HEK293 (cell line): ENCODE measurements at regions not wholly inside any gene's neighbourhood (a gene's known extent, or its start where the extent isn't known, plus 50 kb on each side); places are given as distances from the start of the nearest gene placed in this dataset.

Experiments
- MZF1 ChIP-seq: fragments of 450-650 bp; formaldehyde crosslinking; IDR thresholded peaks from 2 replicates; pipeline ENCODE4 v1.5.1; 2017; ENCODE audit warnings: missing biosample characterization, missing genetic modification characterization, borderline replicate concordance
- SP3 ChIP-seq: fragments of 450-650 bp; formaldehyde crosslinking; IDR thresholded peaks from 2 replicates; pipeline ENCODE4 v1.5.1; 2016; ENCODE audit warnings: missing biosample characterization, missing genetic modification characterization
- YY1 ChIP-seq: fragments of 450-650 bp; formaldehyde crosslinking; IDR thresholded peaks from 2 replicates; pipeline ENCODE4 v1.5.1; 2018; ENCODE audit warnings: missing biosample characterization, missing genetic modification characterization
- ZBTB17 ChIP-seq: fragments of 450-650 bp; formaldehyde crosslinking; IDR thresholded peaks from 2 replicates; pipeline ENCODE4 v1.5.1; 2016; ENCODE audit warnings: missing biosample characterization, missing genetic modification characterization
- ZBTB8A ChIP-seq: fragments of 450-650 bp; formaldehyde crosslinking; IDR thresholded peaks from 2 replicates; pipeline ENCODE4 v1.5.1; 2016; ENCODE audit warnings: missing biosample characterization, missing genetic modification characterization
- ZNF133 ChIP-seq: fragments of 450-650 bp; formaldehyde crosslinking; IDR thresholded peaks from 2 replicates; pipeline ENCODE4 v1.5.1; 2016; ENCODE audit warnings: missing biosample characterization, missing genetic modification characterization
- ZNF23 ChIP-seq: fragments of 450-650 bp; formaldehyde crosslinking; IDR thresholded peaks from 2 replicates; pipeline ENCODE4 v1.5.1; 2016; ENCODE audit warnings: missing biosample characterization, missing genetic modification characterization, borderline replicate concordance
- ZNF416 ChIP-seq: fragments of 450-650 bp; formaldehyde crosslinking; IDR thresholded peaks from 2 replicates; pipeline ENCODE4 v1.5.1; 2016; ENCODE audit warnings: missing biosample characterization, missing genetic modification characterization
- ZNF555 ChIP-seq: fragments of 450-650 bp; formaldehyde crosslinking; conservative IDR thresholded peaks from 2 replicates; pipeline ENCODE4 v1.5.1; 2017; ENCODE audit warnings: missing biosample characterization, mild to moderate bottlenecking, missing genetic modification characterization, inconsistent platforms
- ZNF677 ChIP-seq: fragments of 450-650 bp; IDR thresholded peaks from 2 replicates; pipeline ENCODE4 v1.5.0; 2018; ENCODE audit warnings: missing biosample characterization, mild to moderate bottlenecking, missing genetic modification characterization, moderate library complexity
- TF ChIP-seq, protein P1 (sequence below): fragments of 450-650 bp; formaldehyde crosslinking; IDR thresholded peaks from 2 replicates; pipeline ENCODE4 v1.5.1; 2016; ENCODE audit warnings: missing biosample characterization, missing genetic modification characterization
- TF ChIP-seq, protein P2 (sequence below): fragments of 450-650 bp; formaldehyde crosslinking; IDR thresholded peaks from 2 replicates; pipeline ENCODE4 v1.5.1; 2016; ENCODE audit warnings: missing biosample characterization, missing genetic modification characterization
- TF ChIP-seq, protein P3 (sequence below): fragments of 450-650 bp; formaldehyde crosslinking; IDR thresholded peaks from 2 replicates; pipeline ENCODE4 v1.5.1; 2016; ENCODE audit warnings: missing biosample characterization, missing genetic modification characterization

DNA sequence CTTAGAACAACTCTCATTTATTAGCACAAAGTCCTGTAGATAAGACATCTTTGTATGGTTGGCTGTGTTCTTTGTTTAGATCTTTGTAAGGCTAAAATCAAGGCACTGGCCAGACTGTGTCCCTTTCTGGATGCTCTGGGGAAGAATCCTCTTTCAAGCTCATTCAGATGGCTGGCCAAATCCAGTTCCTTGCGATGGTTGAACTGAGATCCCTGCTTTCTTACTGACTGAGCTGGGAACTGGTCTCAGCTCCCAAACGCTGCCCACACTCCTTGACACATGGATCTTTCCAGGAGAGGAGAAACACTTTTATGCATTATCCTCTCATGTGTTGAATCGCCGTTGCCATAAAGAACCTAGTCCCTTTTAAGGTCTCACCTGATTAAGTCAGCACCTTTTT is 586.5 kb upstream of the IGFBP3 start:
- TF ChIP-seq ZNF23 (tag by site-specific recombination) (no peak), ZBTB17 (tag by site-specific recombination) (no peak), SP3 (no peak), ZNF416 (tag by site-specific recombination) (no peak), YY1 (tag by site-specific recombination) (no peak), ZBTB8A (tag by site-specific recombination) (no peak), ZNF677 (no peak), ZNF555 (tag by site-specific recombination) (no peak), ZNF133 (tag by site-specific recombination) (no peak), MZF1 (tag by site-specific recombination) (no peak)
- TF ChIP-seq, protein P1, sequence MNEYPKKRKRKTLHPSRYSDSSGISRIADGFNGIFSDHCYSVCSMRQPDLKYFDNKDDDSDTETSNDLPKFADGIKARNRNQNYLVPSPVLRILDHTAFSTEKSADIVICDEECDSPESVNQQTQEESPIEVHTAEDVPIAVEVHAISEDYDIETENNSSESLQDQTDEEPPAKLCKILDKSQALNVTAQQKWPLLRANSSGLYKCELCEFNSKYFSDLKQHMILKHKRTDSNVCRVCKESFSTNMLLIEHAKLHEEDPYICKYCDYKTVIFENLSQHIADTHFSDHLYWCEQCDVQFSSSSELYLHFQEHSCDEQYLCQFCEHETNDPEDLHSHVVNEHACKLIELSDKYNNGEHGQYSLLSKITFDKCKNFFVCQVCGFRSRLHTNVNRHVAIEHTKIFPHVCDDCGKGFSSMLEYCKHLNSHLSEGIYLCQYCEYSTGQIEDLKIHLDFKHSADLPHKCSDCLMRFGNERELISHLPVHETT (tag by site-specific recombination): no peak
- TF ChIP-seq, protein P2, sequence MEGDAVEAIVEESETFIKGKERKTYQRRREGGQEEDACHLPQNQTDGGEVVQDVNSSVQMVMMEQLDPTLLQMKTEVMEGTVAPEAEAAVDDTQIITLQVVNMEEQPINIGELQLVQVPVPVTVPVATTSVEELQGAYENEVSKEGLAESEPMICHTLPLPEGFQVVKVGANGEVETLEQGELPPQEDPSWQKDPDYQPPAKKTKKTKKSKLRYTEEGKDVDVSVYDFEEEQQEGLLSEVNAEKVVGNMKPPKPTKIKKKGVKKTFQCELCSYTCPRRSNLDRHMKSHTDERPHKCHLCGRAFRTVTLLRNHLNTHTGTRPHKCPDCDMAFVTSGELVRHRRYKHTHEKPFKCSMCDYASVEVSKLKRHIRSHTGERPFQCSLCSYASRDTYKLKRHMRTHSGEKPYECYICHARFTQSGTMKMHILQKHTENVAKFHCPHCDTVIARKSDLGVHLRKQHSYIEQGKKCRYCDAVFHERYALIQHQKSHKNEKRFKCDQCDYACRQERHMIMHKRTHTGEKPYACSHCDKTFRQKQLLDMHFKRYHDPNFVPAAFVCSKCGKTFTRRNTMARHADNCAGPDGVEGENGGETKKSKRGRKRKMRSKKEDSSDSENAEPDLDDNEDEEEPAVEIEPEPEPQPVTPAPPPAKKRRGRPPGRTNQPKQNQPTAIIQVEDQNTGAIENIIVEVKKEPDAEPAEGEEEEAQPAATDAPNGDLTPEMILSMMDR (tag by site-specific recombination): no peak
- TF ChIP-seq, protein P3, sequence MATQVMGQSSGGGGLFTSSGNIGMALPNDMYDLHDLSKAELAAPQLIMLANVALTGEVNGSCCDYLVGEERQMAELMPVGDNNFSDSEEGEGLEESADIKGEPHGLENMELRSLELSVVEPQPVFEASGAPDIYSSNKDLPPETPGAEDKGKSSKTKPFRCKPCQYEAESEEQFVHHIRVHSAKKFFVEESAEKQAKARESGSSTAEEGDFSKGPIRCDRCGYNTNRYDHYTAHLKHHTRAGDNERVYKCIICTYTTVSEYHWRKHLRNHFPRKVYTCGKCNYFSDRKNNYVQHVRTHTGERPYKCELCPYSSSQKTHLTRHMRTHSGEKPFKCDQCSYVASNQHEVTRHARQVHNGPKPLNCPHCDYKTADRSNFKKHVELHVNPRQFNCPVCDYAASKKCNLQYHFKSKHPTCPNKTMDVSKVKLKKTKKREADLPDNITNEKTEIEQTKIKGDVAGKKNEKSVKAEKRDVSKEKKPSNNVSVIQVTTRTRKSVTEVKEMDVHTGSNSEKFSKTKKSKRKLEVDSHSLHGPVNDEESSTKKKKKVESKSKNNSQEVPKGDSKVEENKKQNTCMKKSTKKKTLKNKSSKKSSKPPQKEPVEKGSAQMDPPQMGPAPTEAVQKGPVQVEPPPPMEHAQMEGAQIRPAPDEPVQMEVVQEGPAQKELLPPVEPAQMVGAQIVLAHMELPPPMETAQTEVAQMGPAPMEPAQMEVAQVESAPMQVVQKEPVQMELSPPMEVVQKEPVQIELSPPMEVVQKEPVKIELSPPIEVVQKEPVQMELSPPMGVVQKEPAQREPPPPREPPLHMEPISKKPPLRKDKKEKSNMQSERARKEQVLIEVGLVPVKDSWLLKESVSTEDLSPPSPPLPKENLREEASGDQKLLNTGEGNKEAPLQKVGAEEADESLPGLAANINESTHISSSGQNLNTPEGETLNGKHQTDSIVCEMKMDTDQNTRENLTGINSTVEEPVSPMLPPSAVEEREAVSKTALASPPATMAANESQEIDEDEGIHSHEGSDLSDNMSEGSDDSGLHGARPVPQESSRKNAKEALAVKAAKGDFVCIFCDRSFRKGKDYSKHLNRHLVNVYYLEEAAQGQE (tag by site-specific recombination): no peak
